H1 (cell line): ENCODE measurements at regions not wholly inside any gene's neighbourhood (a gene's known extent, or its start where the extent isn't known, plus 50 kb on each side); places are given as distances from the start of the nearest gene placed in this dataset.

Source experiments
- CTCF ChIA-PET: fragments of 300-600 bp; sonication (Branson Sonifier 250); formaldehyde crosslinking; loops from one replicate; lab custom pipeline; 2021; ENCODE audit not compliant: partially characterized antibody; lab: Charles Lee
- POLR2A ChIA-PET: fragments of 300-600 bp; sonication (Branson Sonifier 250); formaldehyde crosslinking; loops from one replicate; lab custom pipeline; 2021; ENCODE audit warnings: inconsistent platforms; ENCODE audit not compliant: partially characterized antibody; lab: Charles Lee
- DNase-seq, 2 experiments: peaks; one replicate each; pipeline versions ENCODE4 v3.0.0 to v3.0.0-alpha.2; 2010 to 2022; ENCODE audit warnings: low spot score in 2 of 2, low read depth in 1 of 2, mixed read lengths in 1 of 2
- FAIRE-seq: peaks from 2 replicates; lab custom pipeline; 2011; peaks lifted over from hg19 to GRCh38; lab: Jason Lieb, UNC
- H2AFZ ChIP-seq: 2 replicates; pipeline ENCODE4 v1.8.1; 2012; ENCODE audit warnings: low read length, inconsistent platforms
- H2AK5ac ChIP-seq: 2 replicates; pipeline ENCODE4 v1.6.1; 2013; ENCODE audit warnings: low read depth, low read length
- H2BK120ac ChIP-seq: replicated peaks from 2 replicates; pipeline ENCODE3; 2013; ENCODE audit warnings: low read depth, low read length, inconsistent platforms
- H2BK12ac ChIP-seq: 2 replicates; pipeline ENCODE4 v1.6.1; 2013; ENCODE audit warnings: low read depth, low read length
- H2BK15ac ChIP-seq: 2 replicates; pipeline ENCODE4 v1.6.1; 2013; ENCODE audit warnings: low read length
- H2BK20ac ChIP-seq: 2 replicates; pipeline ENCODE4 v1.6.1; 2013; ENCODE audit warnings: low read length
- H2BK5ac ChIP-seq: 2 replicates; pipeline ENCODE4 v1.6.1; 2013; ENCODE audit warnings: low read depth, low read length
- H3K14ac ChIP-seq: 2 replicates; pipeline ENCODE4 v1.6.1; 2013; ENCODE audit warnings: inconsistent platforms; ENCODE audit not compliant: insufficient read length
- H3K18ac ChIP-seq: 2 replicates; pipeline ENCODE4 v1.6.1; 2013; ENCODE audit warnings: low read length; ENCODE audit errors: extremely low read depth
- H3K23ac ChIP-seq: 2 replicates; pipeline ENCODE4 v1.6.1; 2013; ENCODE audit warnings: inconsistent platforms; ENCODE audit not compliant: insufficient read length
- H3K23me2 ChIP-seq: 2 replicates; pipeline ENCODE4 v1.6.1; 2013; ENCODE audit warnings: low read depth, low read length
- H3K27ac ChIP-seq: 2 replicates; pipeline ENCODE4 v1.6.1; 2011; ENCODE audit warnings: low read depth, low read length, inconsistent platforms
- H3K27me3 ChIP-seq, 4 experiments: replicated peaks in 1 of 4; 1 replicate in 1 of 4; 2 replicates in 3 of 4; pipeline versions ENCODE4 v1.6.1 to v1.8.1; 2011 to 2013; ENCODE audit warnings: low read length in 3 of 4, mild to moderate bottlenecking in 3 of 4, inconsistent platforms in 2 of 4, mixed read lengths in 2 of 4, moderate library complexity in 1 of 4; ENCODE audit not compliant: control insufficient read depth in 3 of 4, insufficient read depth in 3 of 4; ENCODE audit errors: extremely low read depth in 1 of 4
- H3K36me3 ChIP-seq, 4 experiments: 2 replicates each; pipeline versions ENCODE4 v1.6.1 to v1.8.1; 2011 to 2013; ENCODE audit warnings: mild to moderate bottlenecking in 4 of 4, low read length in 3 of 4, moderate library complexity in 2 of 4, control low read depth in 1 of 4, inconsistent platforms in 1 of 4; ENCODE audit not compliant: insufficient read depth in 4 of 4, control insufficient read depth in 2 of 4
- H3K4ac ChIP-seq: replicated peaks from 2 replicates; pipeline ENCODE3; 2013; ENCODE audit warnings: low read length, low read depth, mixed read lengths, inconsistent platforms; ENCODE audit not compliant: insufficient read length
- H3K4me1 ChIP-seq, 4 experiments: replicated peaks in 1 of 4; 1 replicate in 1 of 4; 2 replicates in 3 of 4; pipeline versions ENCODE4 v1.6.1 to v1.8.1; 2011 to 2013; ENCODE audit warnings: low read length in 3 of 4, inconsistent platforms in 2 of 4, mixed read lengths in 1 of 4; ENCODE audit not compliant: insufficient read depth in 4 of 4, control insufficient read depth in 3 of 4
- H3K4me2 ChIP-seq, 2 experiments: 2 replicates each; pipeline versions ENCODE4 v1.6.1 to v1.8.1; 2011 to 2013; ENCODE audit warnings: low read depth in 2 of 2, low read length in 2 of 2, control low read depth in 1 of 2, inconsistent platforms in 1 of 2, mild to moderate bottlenecking in 1 of 2; ENCODE audit not compliant: insufficient read depth in 1 of 2
- H3K4me3 ChIP-seq, 4 experiments: fragments of 200-600, 300-600 bp in 1 of 4; sonication (generic), shearing (Covaris generic), sonication (Bioruptor Twin) in 1 of 4; 2 replicates each; pipeline versions ENCODE4 v1.5.1 to v1.8.1; 2011 to 2016; ENCODE audit warnings: low read length in 4 of 4, low read depth in 3 of 4, control low read depth in 2 of 4, inconsistent platforms in 2 of 4, mild to moderate bottlenecking in 2 of 4, mixed read lengths in 1 of 4, moderate library complexity in 1 of 4; ENCODE audit not compliant: insufficient read depth in 2 of 4; ENCODE audit errors: extremely low read depth in 1 of 4
- H3K56ac ChIP-seq: replicated peaks from 2 replicates; pipeline ENCODE3; 2013; ENCODE audit warnings: low read depth, mild to moderate bottlenecking, mixed read lengths, low read length, inconsistent platforms; ENCODE audit not compliant: insufficient read length
- H3K79me1 ChIP-seq: 2 replicates; pipeline ENCODE4 v1.6.1; 2013; ENCODE audit warnings: low read depth, low read length, control low read depth
- H3K79me2 ChIP-seq, 2 experiments: 2 replicates each; pipeline versions ENCODE4 v1.6.1 to v1.8.1; 2012 to 2013; ENCODE audit warnings: low read length in 2 of 2, mild to moderate bottlenecking in 2 of 2, inconsistent platforms in 1 of 2; ENCODE audit not compliant: insufficient read depth in 2 of 2, control insufficient read depth in 1 of 2
- H3K9ac ChIP-seq, 4 experiments: replicated peaks in 1 of 4; 1 replicate in 1 of 4; 2 replicates in 3 of 4; pipeline versions ENCODE4 v1.6.1 to v1.8.1; 2011 to 2013; ENCODE audit warnings: low read depth in 3 of 4, low read length in 3 of 4, control low read depth in 2 of 4, mild to moderate bottlenecking in 2 of 4, moderate library complexity in 2 of 4, inconsistent platforms in 1 of 4; ENCODE audit errors: extremely low read depth in 1 of 4
- H3K9me3 ChIP-seq, 2 experiments: 2 replicates each; pipeline versions ENCODE4 v1.6.1 to v1.8.1; 2012 to 2013; ENCODE audit warnings: mild to moderate bottlenecking in 2 of 2, moderate library complexity in 2 of 2, control low read depth in 1 of 2, inconsistent platforms in 1 of 2, low read depth in 1 of 2, low read length in 1 of 2, mixed read lengths in 1 of 2; ENCODE audit not compliant: insufficient read depth in 2 of 2
- H4K20me1 ChIP-seq, 2 experiments: replicated peaks in 1 of 2; 2 replicates each; pipeline versions ENCODE3 to v1.8.1; 2011 to 2013; ENCODE audit warnings: inconsistent platforms in 2 of 2, low read length in 2 of 2, mild to moderate bottlenecking in 1 of 2; ENCODE audit not compliant: insufficient read depth in 2 of 2, control insufficient read depth in 1 of 2
- H4K5ac ChIP-seq: 2 replicates; pipeline ENCODE4 v1.6.1; 2013; ENCODE audit warnings: low read length, low read depth, mixed read lengths, inconsistent platforms; ENCODE audit not compliant: insufficient read length
- H4K8ac ChIP-seq: 2 replicates; pipeline ENCODE4 v1.8.0; 2013; ENCODE audit warnings: mild to moderate bottlenecking, moderate library complexity, low read length, inconsistent platforms; ENCODE audit not compliant: insufficient read depth; ENCODE audit errors: extremely low read depth
- H4K91ac ChIP-seq: replicated peaks from 2 replicates; pipeline ENCODE3; 2013; ENCODE audit warnings: low read length, mixed read lengths, inconsistent platforms; ENCODE audit not compliant: insufficient read length
- GABPA ChIP-seq: IDR thresholded peaks from 2 replicates; pipeline ENCODE4 v1.6.1; 2011; ENCODE audit warnings: mild to moderate bottlenecking, low read length, moderate library complexity, borderline replicate concordance; ENCODE audit not compliant: insufficient read depth
- KDM4A ChIP-seq: IDR thresholded peaks from one replicate; pipeline ENCODE4 v1.7.1; 2012; ENCODE audit warnings: low read depth, mild to moderate bottlenecking, moderate library complexity, low read length, inconsistent platforms; ENCODE audit not compliant: severe bottlenecking
- SRF ChIP-seq: IDR thresholded peaks from 2 replicates; pipeline ENCODE4 v1.6.1; 2011; ENCODE audit warnings: mild to moderate bottlenecking, low read depth, low read length, moderate library complexity
- WGBS, 2 experiments: shearing (Covaris generic) in 1 of 2; methylation state at CpG; one replicate each; pipeline versions ENCODE4 v1.1.6 to v1.1.7; 2013 to 2015; ENCODE audit warnings: low lambda C conversion rate in 2 of 2, mixed read lengths in 2 of 2, inconsistent platforms in 1 of 2, low coverage in 1 of 2, missing lambda C conversion rate in 1 of 2; ENCODE audit not compliant: insufficient replicate concordance in 2 of 2, insufficient coverage in 1 of 2, insufficient read length in 1 of 2; ENCODE audit errors: extremely low coverage in 1 of 2, missing lambda C conversion rate in 1 of 2; 5-methylcytosine and 5-hydroxymethylcytosine counted together

GRCh38 chr13:81319351-81319750 is 978.4 kb upstream of the SPRY2 start:
- no peak overlapping the region for H3K14ac ChIP-seq
- no peaks in the 10 kb centered on the region for H3K27me3 ChIP-seq
- H3K4me1 ChIP-seq, result 0 out of 7 replicates have a peak, but pooled peaks cover 0 to 2% (median 0%) of the 10 kb centered on the region in 4 experiments
- ChIA-PET POLR2A (no interaction called here), CTCF (interaction anchor here (0.5 to 0.7 kb wide), 2 partner anchors 15 to 1335 kb away, joined by 3 read pairs; no protein-coding TSS in a partner anchor)
- H3K4ac ChIP-seq, result no peak overlapping the region
- 88% methylated on average over 3 of the region's 3 CpGs; no CpG with 5 or more reads in 1 of the 2 experiments for WGBS, 2 experiments
- no peak overlapping the region for H3K4me3 ChIP-seq
- no peak overlapping the region for H3K9ac ChIP-seq
- no peak overlapping the region for H2AFZ ChIP-seq
- no peak for FAIRE-seq
- H2AK5ac ChIP-seq, result no peak overlapping the region
- TF ChIP-seq GABPA (no peak), SRF (no peak), KDM4A (no peak)
- H3K18ac ChIP-seq, result no peak overlapping the region
- DNase-seq, result no peak
- H2BK12ac ChIP-seq, result no peak overlapping the region
- no peak overlapping the region for H4K91ac ChIP-seq
- no peak overlapping the region for H3K56ac ChIP-seq
- H3K27ac ChIP-seq, result no peak overlapping the region
- no peaks in the 10 kb centered on the region for H3K79me1 ChIP-seq
- H3K9me3 ChIP-seq, result no peaks in the 10 kb centered on the region
- H4K8ac ChIP-seq, result no peak overlapping the region
- no peaks in the 10 kb centered on the region for H3K79me2 ChIP-seq
- no peak overlapping the region for H2BK15ac ChIP-seq
- no peak overlapping the region for H2BK20ac ChIP-seq
- no peak overlapping the region for H2BK5ac ChIP-seq
- no peak overlapping the region for H3K4me2 ChIP-seq
- no peaks in the 10 kb centered on the region for H3K23me2 ChIP-seq
- H2BK120ac ChIP-seq, result no peak overlapping the region
- no peaks in the 10 kb centered on the region for H4K20me1 ChIP-seq
- H3K23ac ChIP-seq, result no peak overlapping the region
- no peaks in the 10 kb centered on the region for H3K36me3 ChIP-seq
- H4K5ac ChIP-seq, result no peak overlapping the region
